ENCODE measurements at regions not wholly inside any gene's neighbourhood (a gene's known extent, or its start where the extent isn't known, plus 50 kb on each side); places are given as distances from the start of the nearest gene placed in this dataset.

DNA sequence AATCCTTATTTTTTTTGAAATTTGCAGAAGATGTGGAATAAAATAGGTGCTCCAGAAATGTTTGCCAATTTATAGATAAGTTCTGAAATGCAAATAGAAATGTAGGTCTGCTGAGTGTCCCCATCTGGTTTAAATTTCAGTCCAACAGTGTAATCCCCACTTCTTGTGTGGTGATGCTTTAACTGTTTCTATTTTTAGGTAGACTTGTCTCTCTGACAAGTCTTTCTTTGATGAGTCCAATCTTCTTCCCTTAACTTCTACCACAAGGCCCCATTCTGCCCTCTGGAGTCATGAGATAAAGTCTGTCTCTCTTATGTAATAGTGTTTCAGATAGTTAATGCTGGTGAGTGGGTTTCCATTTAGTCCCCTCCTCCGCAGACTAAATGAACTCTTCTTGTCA lies 390.4 kb downstream of the RFC3 start:
- no peaks in the 10 kb centered on the region for H3K9me3 ChIP-seq
- no peak for DNase-seq
- no peak for TF ChIP-seq POLR2A (IDR thresholded peaks at IDR 0.05)
- TF ChIP-seq, protein P1, sequence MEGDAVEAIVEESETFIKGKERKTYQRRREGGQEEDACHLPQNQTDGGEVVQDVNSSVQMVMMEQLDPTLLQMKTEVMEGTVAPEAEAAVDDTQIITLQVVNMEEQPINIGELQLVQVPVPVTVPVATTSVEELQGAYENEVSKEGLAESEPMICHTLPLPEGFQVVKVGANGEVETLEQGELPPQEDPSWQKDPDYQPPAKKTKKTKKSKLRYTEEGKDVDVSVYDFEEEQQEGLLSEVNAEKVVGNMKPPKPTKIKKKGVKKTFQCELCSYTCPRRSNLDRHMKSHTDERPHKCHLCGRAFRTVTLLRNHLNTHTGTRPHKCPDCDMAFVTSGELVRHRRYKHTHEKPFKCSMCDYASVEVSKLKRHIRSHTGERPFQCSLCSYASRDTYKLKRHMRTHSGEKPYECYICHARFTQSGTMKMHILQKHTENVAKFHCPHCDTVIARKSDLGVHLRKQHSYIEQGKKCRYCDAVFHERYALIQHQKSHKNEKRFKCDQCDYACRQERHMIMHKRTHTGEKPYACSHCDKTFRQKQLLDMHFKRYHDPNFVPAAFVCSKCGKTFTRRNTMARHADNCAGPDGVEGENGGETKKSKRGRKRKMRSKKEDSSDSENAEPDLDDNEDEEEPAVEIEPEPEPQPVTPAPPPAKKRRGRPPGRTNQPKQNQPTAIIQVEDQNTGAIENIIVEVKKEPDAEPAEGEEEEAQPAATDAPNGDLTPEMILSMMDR (IDR thresholded peaks at IDR 0.05): no peak
- H3K4me3 ChIP-seq: no peak overlapping the region
- H3K4me1 ChIP-seq: no peaks in the 10 kb centered on the region
- no peaks in the 10 kb centered on the region for H3K27me3 ChIP-seq
- H3K36me3 ChIP-seq: no peaks in the 10 kb centered on the region
- H3K27ac ChIP-seq: no peak overlapping the region

DNA sequence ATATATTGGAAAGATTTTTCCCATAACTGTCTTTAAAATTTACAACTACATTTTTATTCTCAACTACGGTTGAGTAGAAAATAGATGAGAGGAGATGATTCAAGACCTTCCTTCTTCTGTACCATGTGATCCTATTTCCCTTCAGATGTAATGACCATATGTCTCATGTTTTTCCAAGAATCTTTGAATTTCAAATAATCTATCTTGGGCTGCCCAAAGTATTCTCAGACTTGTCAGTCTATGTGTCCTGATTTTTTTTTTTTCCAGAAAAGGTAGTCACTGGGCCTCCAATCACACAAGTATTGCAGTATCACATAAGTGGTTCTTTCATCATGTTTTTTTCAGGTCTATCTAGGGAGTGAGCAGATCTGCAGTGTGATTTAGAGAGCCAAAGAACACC lies 392.4 kb downstream of the RFC3 start:
- no peak overlapping the region for H3K4me3 ChIP-seq
- no peaks in the 10 kb centered on the region for H3K36me3 ChIP-seq
- no peak for TF ChIP-seq POLR2A (IDR thresholded peaks at IDR 0.05)
- TF ChIP-seq, protein P1 (IDR thresholded peaks at IDR 0.05): no peak
- no peak overlapping the region for H3K27ac ChIP-seq
- DNase-seq: no peak
- H3K27me3 ChIP-seq: no peaks in the 10 kb centered on the region
- H3K4me1 ChIP-seq: no peaks in the 10 kb centered on the region
- H3K9me3 ChIP-seq: no peaks in the 10 kb centered on the region

DNA sequence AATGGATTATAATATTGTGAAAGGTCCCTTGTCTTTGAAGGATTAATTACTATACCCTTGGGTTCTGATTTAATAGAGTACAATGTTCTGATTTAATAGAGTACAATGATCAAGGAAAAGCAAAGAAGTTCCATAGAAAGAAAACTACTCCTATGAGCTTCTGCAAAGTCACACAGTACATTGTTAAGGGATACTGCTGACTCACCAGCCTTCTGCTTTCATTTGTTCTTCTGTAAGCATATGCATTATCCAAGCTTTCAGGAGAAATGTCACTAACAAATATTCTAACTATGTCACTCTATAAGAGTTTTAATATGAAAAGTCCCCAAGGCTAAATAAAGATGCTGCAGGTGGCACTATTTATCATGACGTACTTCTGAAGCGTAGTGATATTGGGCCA lies 396.7 kb downstream of the RFC3 start:
- H3K4me1 ChIP-seq: no peaks in the 10 kb centered on the region

DNA sequence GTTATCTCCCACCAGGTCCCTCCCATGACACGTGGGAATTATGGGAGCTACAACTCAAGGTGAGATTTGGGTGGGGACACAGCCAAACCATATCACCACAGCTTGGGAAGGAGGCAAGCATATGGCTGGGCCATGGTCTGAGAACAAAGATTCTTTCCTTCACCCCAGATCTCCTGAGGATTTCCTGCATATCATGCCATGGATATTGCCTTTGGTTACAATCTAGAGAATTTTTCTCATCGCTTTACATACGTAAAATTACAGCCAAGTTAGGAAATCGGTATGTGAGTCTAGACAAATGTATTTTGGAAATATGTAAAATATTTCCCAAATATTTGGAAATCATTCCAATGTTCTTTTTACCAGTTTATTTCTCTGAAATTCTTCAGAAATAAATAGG lies 398.3 kb downstream of the RFC3 start:
- H3K9me3 ChIP-seq: no peaks in the 10 kb centered on the region
- no peak overlapping the region for H3K27ac ChIP-seq
- H3K4me3 ChIP-seq: no peak overlapping the region
- H3K27me3 ChIP-seq: no peaks in the 10 kb centered on the region
- TF ChIP-seq, protein P1 (IDR thresholded peaks at IDR 0.05): no peak
- no peak for TF ChIP-seq POLR2A (IDR thresholded peaks at IDR 0.05)
- no peaks in the 10 kb centered on the region for H3K4me1 ChIP-seq
- no peak for DNase-seq
- H3K36me3 ChIP-seq: no peaks in the 10 kb centered on the region

More for the DNA sequence above, 396.7 kb downstream of the RFC3 start:
- H3K4me3 ChIP-seq: no peak overlapping the region
- H3K27me3 ChIP-seq: no peaks in the 10 kb centered on the region
- TF ChIP-seq, protein P1 (IDR thresholded peaks at IDR 0.05): no peak
- no peak for TF ChIP-seq POLR2A (IDR thresholded peaks at IDR 0.05)
- no peaks in the 10 kb centered on the region for H3K36me3 ChIP-seq
- no peak overlapping the region for H3K27ac ChIP-seq
- no peaks in the 10 kb centered on the region for H3K9me3 ChIP-seq
- DNase-seq: no peak

DNA sequence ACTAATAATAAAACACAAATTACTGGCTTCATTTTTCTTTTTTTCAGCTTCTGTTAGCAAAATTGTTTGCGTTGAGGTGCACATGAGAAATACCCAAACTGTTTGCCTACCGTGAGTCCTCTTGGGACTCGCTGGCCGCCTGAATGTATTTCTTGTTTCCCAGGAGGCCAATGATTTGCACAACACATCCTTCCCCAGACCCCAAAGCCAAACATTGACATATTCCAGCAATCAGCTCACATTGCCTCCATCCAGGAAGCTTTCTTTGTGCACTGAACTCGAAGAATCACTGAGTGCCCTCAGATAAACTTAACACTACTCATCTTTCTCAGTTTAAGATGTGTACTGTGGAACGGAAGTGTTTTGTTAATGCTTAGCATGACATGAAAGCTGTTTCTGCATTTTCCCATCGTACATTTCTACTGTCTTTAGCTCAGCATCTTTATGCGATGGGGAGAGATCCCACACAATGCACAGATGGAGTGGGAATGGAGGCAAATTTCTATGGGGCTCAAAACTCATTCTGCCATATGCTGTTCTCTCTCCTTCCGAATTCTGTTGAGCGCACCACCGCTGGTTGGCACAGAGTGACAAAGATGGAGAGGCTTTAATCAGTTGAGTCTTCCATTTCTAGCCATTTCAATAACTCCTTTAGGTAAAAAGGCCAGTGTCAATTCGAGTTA lies 399.5 kb downstream of the RFC3 start:
- TF ChIP-seq, protein P1 (IDR thresholded peaks at IDR 0.05): no peak
- no peak for TF ChIP-seq POLR2A (IDR thresholded peaks at IDR 0.05)
- no peak overlapping the region for H3K4me3 ChIP-seq
- no peaks in the 10 kb centered on the region for H3K36me3 ChIP-seq
- H3K4me1 ChIP-seq: no peaks in the 10 kb centered on the region
- DNase-seq: no peak
- no peaks in the 10 kb centered on the region for H3K27me3 ChIP-seq
- no peak overlapping the region for H3K27ac ChIP-seq
- H3K9me3 ChIP-seq: no peaks in the 10 kb centered on the region

DNA sequence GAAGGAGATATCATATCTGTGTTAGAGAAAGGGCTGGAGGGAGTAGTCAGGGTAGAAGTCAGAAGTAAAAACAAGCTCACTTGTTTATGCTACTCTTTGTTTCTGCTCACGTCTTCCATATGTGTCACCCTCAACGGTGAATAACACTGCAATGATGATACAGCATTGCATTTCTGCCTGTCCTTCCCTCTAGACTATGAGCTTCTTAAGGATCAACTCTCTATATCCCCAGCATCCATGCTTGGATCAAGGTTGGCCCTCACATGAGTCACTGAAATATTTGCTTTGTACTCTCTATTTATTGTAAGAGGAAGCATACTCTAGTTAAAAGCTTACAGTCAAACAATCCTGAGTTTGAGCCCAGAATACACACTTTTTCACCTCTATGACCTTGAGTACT lies 406.0 kb downstream of the RFC3 start:
- no peak for DNase-seq
- Histone ChIP-seq H3K27me3 (no peaks in the 10 kb centered on the region), H3K36me3 (no peaks in the 10 kb centered on the region), H3K4me1 (no peaks in the 10 kb centered on the region), H3K4me3 (no peak overlapping the region), H3K27ac (no peak overlapping the region), H3K9me3 (no peaks in the 10 kb centered on the region)
- no peak for TF ChIP-seq POLR2A (IDR thresholded peaks at IDR 0.05)
- TF ChIP-seq, protein P1 (IDR thresholded peaks at IDR 0.05): no peak

Measured in Peyer's patch (tissue), 4 donors.